ENCODE measurements at regions not wholly inside any gene's neighbourhood (a gene's known extent, or its start where the extent isn't known, plus 50 kb on each side); places are given as distances from the start of the nearest gene placed in this dataset.

DNA sequence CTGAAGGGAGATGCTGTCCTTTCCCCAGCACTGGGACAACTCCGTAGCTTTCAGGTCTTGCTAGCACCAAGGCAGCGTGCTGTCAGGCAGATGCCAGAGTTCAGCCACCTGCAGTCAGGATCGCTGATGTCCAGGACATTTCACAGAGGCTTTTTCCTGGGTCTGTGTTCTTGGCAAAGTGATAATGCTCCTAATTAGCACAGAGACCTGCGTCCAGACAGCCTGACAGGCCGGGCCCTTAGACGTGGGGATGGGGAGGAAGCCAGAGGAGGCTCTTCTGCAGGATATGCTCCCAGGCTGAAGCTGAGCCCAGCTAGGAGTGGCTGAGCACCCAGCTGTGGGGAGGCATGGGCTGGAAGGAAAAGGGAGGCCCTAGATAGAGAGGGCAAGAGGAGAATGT is 82.5 kb upstream of the TBX20 start:
- Histone ChIP-seq H3K4me3 (no peak overlapping the region), H3K36me3 (no peaks in the 10 kb centered on the region), H3K9me3 (no peaks in the 10 kb centered on the region), H3K27me3 (no peaks in the 10 kb centered on the region), H3K27ac (no peak overlapping the region), H3K4me1 (ENCODE audit: insufficient read depth) (no peaks in the 10 kb centered on the region)
- TF ChIP-seq EP300 (IDR thresholded peaks at IDR 0.05) (no peak), POLR2A (IDR thresholded peaks at IDR 0.05) (no peak)
- TF ChIP-seq, protein P1, sequence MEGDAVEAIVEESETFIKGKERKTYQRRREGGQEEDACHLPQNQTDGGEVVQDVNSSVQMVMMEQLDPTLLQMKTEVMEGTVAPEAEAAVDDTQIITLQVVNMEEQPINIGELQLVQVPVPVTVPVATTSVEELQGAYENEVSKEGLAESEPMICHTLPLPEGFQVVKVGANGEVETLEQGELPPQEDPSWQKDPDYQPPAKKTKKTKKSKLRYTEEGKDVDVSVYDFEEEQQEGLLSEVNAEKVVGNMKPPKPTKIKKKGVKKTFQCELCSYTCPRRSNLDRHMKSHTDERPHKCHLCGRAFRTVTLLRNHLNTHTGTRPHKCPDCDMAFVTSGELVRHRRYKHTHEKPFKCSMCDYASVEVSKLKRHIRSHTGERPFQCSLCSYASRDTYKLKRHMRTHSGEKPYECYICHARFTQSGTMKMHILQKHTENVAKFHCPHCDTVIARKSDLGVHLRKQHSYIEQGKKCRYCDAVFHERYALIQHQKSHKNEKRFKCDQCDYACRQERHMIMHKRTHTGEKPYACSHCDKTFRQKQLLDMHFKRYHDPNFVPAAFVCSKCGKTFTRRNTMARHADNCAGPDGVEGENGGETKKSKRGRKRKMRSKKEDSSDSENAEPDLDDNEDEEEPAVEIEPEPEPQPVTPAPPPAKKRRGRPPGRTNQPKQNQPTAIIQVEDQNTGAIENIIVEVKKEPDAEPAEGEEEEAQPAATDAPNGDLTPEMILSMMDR (IDR thresholded peaks at IDR 0.05) = no peak
- WGBS, 3 donors = 45 to 56% (median 46%) methylated on average over 6 of the region's 6 CpGs
- intact Hi-C loops (cut with DNase I) = no loop called here
- DNase-seq = no peak

DNA sequence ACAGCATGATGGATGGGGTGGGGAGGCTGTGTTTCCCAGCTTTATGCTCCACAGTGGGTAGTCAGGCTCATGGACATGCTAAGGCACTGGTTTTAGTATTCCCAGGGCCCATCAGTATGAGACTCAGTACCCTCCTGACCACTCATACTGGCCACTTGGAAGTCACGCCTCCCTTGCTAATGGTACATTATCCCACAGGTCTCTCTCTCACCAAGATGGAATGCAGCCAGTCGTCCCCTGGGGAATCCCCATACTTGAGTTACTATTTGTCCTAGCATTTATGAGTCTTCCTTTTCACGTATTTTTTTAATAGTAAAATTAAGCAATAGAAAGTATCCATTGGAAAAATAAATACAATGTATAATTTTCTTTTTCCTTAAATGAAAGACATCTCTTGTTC is 80.6 kb upstream of the TBX20 start:
- Histone ChIP-seq H3K36me3 (no peaks in the 10 kb centered on the region), H3K27ac (no peak overlapping the region), H3K9me3 (no peaks in the 10 kb centered on the region), H3K27me3 (no peaks in the 10 kb centered on the region), H3K4me1 (ENCODE audit: insufficient read depth) (no peaks in the 10 kb centered on the region), H3K4me3 (no peak overlapping the region)
- intact Hi-C loops (cut with DNase I) = no loop called here
- TF ChIP-seq EP300 (IDR thresholded peaks at IDR 0.05) = no peak
- TF ChIP-seq, protein P1 (IDR thresholded peaks at IDR 0.05) = no peak
- no peak for TF ChIP-seq POLR2A (IDR thresholded peaks at IDR 0.05)
- DNase-seq = no peak
- 79 to 89% (median 87%) methylated on average over 3 of the region's 3 CpGs for WGBS, 3 donors

DNA sequence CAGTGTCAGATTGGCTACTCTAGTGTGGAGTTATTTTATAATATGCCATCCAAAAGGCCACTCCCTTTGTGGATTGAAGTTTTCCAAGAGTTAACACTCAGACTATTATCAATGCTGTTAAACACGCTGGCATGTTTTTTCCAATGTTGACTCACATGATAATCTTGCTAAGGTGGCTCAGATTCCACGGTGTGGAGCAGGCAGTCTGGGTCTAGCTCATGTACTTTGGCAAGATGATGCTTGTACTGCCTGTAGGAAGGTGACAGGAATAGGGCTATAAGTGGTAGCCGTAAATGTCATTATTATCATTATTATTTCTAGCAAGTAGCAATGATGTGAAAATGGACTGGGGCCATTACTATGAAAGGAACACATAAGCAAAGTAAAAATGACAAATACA is 79.4 kb upstream of the TBX20 start:
- TF ChIP-seq POLR2A (IDR thresholded peaks at IDR 0.05) (no peak), EP300 (IDR thresholded peaks at IDR 0.05) (no peak)
- TF ChIP-seq, protein P1 (IDR thresholded peaks at IDR 0.05) = no peak
- no peaks in the 10 kb centered on the region for H3K4me1 ChIP-seq (ENCODE audit: insufficient read depth)
- no peaks in the 10 kb centered on the region for H3K27me3 ChIP-seq
- WGBS, 3 donors = 77 to 83% (median 80%) methylated on average over 3 of the region's 3 CpGs
- H3K36me3 ChIP-seq = no peaks in the 10 kb centered on the region
- no peak for DNase-seq
- H3K27ac ChIP-seq = no peak overlapping the region
- H3K4me3 ChIP-seq = no peak overlapping the region
- H3K9me3 ChIP-seq = no peaks in the 10 kb centered on the region
- intact Hi-C loops (cut with DNase I) = no loop called here

DNA sequence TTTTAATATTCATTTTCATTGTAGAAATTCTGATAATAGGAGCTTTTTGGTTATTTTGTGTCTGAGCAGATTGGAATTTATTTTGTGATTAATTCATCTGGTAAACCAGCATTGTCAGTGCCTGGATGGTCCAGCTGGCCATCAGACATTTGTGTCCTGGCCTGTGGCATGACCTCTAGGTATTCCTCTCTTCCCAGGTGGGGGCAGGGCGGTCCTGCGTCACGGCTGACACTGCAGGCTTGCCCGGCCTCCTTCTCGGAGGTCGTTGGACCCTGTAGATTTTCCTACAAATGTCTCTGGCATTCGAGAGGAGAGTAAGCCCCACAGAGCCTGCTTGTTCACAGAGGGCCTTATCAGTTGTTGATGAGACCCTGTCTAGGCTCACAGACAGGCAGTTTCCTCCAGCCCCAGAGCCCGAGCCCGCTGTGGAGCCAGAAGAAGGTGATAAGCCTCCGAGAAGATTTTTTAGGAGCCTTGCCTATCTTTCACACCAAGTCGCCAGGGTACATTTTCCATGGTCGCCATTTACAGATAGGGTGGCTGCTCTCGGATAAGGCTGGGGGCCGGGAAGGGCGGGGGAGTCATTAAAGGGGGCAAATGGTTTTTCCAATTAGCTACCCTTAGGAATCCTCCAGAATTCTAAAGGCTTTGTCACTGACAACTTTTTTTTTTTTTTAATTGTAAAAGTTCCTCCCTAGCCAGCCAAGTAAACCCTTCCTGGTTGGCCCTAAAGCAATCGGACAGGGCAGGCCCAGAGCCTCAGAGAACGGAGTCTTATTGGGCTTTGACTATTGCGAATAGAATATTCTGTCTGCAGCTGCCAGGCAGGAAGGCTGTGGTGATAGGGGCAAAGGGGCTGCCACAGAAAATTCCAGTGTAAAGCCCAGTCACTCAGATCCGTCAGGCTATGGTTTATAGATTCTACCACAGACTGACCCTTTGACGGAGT is 78.1 kb upstream of the TBX20 start:
- no peaks in the 10 kb centered on the region for H3K36me3 ChIP-seq
- intact Hi-C loops (cut with DNase I) = no loop called here
- 54 to 74% (median 58%) methylated on average over 20 of the region's 20 CpGs for WGBS, 3 donors
- no peak for DNase-seq
- no peak overlapping the region for H3K4me3 ChIP-seq
- TF ChIP-seq, protein P1 (IDR thresholded peaks at IDR 0.05) = no peak
- no peak for TF ChIP-seq EP300 (IDR thresholded peaks at IDR 0.05)
- TF ChIP-seq POLR2A (IDR thresholded peaks at IDR 0.05) = no peak
- H3K27me3 ChIP-seq = no peaks in the 10 kb centered on the region
- H3K27ac ChIP-seq = no peak overlapping the region
- no peaks in the 10 kb centered on the region for H3K4me1 ChIP-seq (ENCODE audit: insufficient read depth)
- H3K9me3 ChIP-seq = no peaks in the 10 kb centered on the region
